Esophagus squamous epithelium (tissue), 4 donors: ENCODE measurements at regions not wholly inside any gene's neighbourhood (a gene's known extent, or its start where the extent isn't known, plus 50 kb on each side); places are given as distances from the start of the nearest gene placed in this dataset.

Experiments
- CTCF ChIP-seq, 6 experiments: fragments of 450-650 bp in 4 of 6; fragments of 200-600 bp in 2 of 6; sonication (generic) in 2 of 6; IDR thresholded peaks; one replicate each; pipeline ENCODE4 v1.5.1; 2016 to 2019; ENCODE audit warnings: antibody characterized with exemption in 6 of 6, mild to moderate bottlenecking in 4 of 6, moderate library complexity in 4 of 6
- POLR2A ChIP-seq, 4 donors: fragments of 450-650 bp; IDR thresholded peaks; one replicate each; pipeline ENCODE4 v1.6.1; 2017; ENCODE audit warnings: antibody characterized with exemption in 4 of 4, mild to moderate bottlenecking in 4 of 4, moderate library complexity in 3 of 4

- TF ChIP-seq CTCF (IDR thresholded peaks at IDR 0.05) (no peak), POLR2A (IDR thresholded peaks at IDR 0.05) (no peak)
These were observed 204.0 kb upstream of the HMCN1 start for GRCh38 chr1:185530215-185530614.
